DMS 273 (cell line): ENCODE measurements at regions not wholly inside any gene's neighbourhood (a gene's known extent, or its start where the extent isn't known, plus 50 kb on each side); places are given as distances from the start of the nearest gene placed in this dataset.
"Not testable (repeated sequence)": the region's sequence is repeated elsewhere in the genome, so short reads cannot be mapped to it uniquely, and the experiment has no call there.

Source experiments
- DNase-seq: peaks from one replicate; lab custom pipeline; 2025; ENCODE audit not compliant: unreplicated experiment; lab: John Stamatoyannopoulos, UW

DNA sequence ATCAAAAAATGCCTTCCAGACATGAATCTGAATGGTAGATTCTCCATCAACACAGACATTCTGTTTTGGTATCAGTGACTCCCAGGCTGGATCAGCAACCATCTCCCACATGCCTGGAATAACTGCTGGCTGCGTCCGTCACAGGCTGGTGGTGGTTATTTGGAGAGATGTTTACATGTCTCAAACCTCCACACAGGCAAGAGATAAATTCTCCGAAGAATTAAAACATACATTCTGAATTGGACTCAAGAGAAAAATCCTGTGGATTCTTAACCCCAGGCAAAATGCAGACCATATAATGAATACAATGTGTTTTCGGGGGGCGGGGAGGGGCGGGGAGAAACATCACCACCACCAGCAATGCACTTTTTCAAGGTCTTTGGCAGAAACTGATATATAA is 108.2 kb downstream of the THBS2 start:
- no peak for DNase-seq

DNA sequence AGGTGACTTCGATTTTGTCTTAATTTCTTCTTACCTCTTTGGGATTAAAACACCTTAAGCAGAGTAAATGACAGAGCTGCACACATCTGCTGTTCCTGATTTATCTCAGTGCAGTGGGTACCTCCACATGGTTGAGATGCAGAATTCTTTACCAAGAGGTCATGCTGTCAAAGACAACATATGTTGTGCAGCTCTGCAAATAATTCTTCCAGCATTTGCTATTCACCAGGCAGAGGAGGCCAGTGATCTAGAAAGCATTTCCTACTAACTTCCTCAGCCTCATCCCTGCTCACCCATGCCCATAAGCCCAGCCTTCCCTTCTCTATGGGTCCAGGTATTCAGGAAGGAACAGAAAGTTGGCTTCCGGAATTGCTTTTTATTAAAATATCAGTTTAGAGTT is 109.3 kb downstream of the THBS2 start:
- no peak for DNase-seq

DNA sequence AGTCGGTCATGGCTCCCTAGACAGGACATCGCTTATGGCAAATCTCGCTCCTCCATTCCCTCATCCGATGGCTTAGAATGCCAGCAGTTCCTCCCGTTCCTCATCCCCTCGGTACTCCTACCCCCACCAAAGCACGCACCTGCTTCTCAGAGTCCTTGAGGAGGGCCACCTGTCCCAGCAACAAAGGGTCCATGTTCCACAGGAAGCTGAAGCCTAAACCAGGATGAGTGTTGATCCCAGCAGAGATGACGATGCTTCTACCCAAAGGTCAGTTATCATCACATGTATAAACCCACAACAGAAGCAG is 111.2 kb downstream of the THBS2 start:
- DNase-seq: no peak

DNA sequence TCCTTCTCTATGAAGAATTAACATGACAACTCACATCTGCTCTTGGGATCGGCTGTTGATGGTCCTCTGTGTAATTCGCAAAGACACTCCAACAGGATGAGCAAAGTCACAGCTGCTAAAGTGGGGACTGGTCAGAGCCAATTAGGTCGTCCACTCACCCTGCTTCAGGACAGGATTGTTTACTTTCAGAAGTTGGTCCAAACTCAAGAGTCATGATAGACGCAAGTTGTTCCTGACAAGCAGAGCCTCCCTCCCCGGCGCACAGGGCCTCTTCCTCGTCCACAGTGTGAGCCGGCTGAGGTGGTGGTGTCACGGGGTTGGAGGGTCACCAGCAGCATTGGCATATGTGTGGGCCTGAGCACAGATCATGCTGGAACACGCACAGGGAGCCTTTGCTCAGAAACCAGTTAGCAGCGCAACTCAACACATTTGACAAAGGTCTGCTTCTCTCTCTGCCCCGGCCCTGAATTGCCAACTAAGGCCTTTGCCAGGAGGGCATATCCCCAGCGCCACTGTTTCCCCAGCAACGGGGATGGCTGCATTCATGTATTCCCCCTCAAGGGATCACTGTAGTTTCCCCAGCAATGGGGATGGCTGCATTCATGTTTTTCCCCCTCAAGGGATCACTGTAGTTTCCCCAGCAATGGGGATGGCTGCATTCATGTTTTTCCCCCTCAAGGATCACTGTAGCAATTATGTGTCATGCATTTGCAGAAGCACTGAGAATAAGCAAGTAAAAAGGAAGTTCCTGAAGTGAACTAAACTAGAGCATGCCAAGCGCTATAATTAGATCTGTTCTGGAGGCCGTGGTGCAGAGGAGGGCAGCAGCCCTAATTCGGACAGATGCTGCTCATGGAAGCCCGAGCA is 111.7 kb downstream of the THBS2 start:
- DNase-seq: no peak

- DNase-seq: no peak
These were observed 112.6 kb downstream of the THBS2 start for GRCh38 chr6:169140986-169141495.

DNA sequence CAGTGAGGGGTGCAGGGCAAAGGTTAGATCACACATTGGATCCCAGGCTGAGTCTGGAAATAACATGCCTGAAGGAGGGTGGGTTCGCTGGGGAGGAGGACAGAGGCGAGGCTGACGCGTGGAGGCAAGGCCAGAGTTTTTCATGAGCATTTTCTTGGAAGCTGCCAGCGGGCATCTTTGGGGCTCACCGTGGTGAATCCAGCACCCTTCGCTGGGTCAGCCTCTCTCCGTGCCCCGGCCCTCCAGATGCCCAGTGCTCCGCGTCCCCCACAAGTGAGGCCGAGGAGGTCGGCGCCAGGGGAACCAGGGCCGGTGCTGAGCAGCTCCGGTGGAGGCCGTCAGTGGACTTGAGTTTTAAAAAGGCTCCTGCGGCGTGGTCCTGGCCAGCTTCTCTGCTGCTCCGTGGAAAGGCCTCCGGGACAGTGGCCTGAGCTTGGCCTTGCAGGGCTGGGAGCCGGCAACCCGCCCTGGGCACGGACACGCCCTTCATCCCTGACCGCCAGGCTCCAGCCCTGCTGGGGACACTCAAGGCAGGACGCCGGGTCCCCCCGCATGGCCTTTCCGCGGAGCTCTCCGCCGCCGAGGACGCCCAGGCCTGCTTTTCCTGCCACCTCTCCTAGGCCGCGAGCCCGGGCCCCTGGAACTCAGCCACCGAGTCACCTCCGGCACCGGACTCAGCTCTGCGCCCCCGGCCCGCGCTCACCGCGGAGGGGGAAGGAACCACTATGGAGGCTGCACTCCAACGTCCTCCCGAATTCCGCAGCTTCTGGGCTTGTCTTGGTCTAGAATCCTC is 114.3 kb downstream of the THBS2 start:
- DNase-seq: no peak

- no peak for DNase-seq
These were observed 121.2 kb downstream of the THBS2 start for GRCh38 chr6:169132352-169132940.

DNA sequence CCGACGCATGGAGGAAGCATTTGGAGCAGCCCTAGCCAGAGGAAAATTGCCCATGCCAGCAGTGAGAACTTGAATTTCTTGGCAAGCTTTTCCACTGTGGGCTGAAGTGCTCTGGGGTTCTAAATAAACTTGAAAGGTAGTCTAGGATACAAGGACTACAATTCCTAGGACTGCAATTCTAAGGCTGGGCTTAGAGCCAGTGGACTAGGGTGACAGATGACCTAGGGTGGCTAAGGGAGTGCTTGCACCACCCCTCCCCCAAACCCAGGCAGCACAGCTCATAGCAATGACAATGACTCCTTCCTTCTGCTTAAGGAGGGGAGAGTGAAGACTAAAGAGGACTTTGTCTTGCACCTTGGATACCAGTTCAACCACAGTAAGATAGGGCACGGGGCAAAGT is 122.3 kb downstream of the THBS2 start:
- DNase-seq: no peak

DNA sequence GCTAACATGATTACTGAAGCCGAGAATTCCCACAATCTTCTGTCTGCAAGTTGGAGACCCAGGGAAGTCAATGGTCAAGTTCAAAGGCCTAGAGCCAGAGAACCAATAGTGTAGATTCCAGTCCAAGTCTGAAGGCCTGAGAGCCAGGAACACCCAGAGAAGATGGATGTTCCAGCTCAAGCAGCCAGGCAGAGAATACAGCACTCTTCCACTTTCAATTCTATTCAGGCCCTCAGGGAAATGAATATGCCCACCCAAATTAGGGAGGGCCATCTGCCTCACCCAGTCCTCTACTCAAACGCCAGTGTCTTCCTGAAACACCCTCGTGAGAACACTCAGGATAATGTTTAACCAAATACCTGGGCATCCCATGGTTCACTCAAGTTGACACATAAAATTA is 123.5 kb downstream of the THBS2 start:
- no peak for DNase-seq

- DNase-seq: no peak
These were observed 132.6 kb downstream of the THBS2 start for GRCh38 chr6:169121013-169121412.

DNA sequence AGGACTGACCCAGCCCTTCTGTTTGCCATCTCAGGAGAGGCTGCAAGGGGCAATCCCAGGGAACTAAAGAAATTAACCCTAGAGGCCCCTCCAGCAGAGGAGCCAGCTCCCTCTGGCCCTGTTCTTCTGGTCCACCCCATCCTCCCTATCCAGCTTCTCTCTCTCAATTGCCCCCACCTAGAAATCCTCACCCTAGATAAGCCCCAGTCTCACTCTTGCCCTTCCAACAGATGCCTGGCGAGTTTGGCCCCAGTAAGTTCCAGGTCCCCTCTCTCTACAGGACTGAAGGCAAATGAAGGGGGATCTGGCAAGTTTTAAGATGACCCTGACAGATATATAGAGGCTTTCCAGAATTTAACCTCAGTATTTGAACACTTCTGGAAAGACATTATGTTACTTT is 134.0 kb downstream of the THBS2 start:
- no peak for DNase-seq

DNA sequence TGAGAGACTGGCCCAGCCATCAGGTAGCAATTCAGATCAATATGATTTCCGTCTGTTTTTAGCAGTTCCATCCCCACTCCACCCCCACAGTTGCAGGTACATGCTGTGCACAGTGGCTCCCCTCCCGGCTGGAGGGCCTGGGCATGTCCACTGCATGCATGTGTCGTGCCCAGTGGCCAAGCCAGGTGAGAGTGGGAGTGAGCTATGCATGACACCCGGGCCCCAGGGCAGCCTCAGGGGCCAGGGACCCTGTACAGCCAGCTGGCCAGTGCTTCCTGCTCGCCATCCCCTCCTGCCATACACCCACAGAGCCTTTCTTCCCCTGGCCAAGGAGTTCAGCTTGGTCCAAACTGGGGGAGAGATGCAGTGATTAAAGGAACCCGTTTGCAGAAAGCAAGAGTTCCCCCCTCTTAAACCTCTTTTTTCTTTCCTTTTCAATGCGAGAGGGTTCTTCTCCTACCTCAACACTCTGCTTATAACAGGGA is 135.3 kb downstream of the THBS2 start:
- DNase-seq: no peak

- no peak for DNase-seq
These were observed 136.0 kb downstream of the THBS2 start for GRCh38 chr6:169117663-169118062.

DNA sequence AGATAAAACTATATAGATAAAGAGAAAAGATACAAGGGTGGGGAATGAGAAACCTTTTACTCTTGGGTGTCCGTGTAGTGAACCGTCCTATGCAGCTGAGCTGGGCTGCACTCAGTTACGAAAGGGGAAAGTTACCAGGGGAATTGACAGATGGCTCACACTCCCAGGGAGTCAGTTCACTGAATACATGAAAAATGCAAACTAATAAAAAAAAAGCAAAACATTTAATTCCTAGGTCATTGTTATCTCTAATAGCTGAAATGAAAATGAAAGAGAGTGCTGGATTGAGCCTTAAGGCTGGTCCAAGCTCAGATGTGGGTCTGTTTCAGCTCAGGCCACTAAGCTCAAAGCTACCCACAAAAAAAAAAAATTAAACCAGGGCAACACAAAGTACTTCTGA is 138.0 kb downstream of the THBS2 start:
- peak; percentile 3 for DNase-seq

- not testable (repeated sequence) for DNase-seq
These were observed 139.0 kb downstream of the THBS2 start for GRCh38 chr6:169114632-169115031.

DNA sequence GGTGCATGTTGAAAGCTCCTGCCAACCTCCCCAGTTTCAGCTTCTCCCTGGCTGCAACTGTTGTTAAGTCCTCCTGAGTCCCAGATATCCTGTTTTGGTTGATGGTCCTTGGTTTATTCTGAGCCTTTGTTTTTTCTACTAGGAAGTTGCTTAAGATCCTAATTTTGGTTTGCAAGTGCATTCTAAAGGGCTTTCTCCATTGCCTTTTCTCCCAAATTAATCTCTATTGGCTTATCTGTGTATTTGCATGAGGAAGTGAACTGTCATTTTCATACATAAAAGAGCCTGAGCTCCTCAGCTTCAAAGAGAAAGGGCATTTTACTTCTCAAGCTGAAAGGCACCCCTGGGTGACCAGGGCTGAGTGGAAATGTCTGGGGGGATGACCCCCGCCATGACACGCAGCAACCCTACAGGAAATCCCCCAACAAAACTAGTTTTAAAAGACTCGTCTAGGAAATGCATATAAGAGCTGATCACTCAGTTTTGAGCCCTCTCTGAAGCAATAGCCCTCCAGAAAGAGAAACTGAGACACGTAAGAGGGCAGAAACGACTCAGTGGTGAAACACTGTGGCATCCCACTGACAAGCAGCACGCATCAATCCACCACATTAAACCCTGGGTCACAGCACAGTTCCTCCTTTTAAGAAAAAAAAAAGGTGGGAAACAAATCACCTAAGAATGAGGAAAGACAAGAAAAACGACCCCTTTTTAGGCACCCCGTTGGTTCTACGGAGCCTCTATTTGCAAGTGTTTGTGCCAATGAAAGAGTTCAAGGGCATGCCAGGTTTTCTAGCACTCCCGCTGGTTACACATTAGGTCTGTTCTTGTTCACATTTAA is 140.9 kb downstream of the THBS2 start:
- DNase-seq: no peak

DNA sequence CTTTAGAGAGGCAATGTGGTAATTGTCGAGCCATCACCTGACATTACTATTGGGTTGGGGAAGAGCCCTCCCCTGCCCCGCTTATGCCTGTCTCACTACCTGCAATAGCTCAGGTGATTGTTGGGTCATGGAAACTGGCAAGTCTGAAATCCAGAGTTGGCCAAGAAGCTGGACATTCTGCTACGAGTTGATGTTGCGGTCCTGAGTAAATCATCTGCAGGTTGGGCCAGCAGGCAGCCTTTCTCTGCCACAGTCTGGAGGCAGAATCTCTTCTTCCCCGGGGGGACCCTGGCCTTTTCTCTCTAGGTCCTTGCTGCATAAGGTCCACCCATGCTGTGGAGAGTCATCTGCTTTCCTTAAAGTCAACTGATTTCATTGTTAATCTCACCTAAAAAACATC is 142.4 kb downstream of the THBS2 start:
- DNase-seq: no peak

- no peak for DNase-seq
These were observed 144.0 kb downstream of the THBS2 start for GRCh38 chr6:169109411-169110220.

DNA sequence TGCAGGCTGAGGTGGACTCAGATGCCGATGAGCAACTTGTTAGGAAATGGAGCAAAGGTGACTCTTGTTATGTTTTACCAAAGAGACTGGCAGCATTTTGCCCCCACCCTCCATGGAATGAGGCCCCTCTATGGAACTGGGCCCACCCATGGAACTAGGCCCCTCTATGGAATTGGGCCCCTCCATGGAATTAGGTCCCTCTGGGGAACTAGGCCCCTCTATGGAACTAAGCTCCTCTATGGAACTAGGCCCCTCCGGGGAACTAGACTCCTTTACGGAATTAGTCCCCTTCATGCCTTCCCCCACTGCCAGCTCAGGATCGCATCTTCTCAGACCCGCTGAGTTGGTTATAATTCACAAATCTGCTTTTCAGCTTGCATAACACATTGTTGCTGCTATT is 144.9 kb downstream of the THBS2 start:
- DNase-seq: no peak

DNA sequence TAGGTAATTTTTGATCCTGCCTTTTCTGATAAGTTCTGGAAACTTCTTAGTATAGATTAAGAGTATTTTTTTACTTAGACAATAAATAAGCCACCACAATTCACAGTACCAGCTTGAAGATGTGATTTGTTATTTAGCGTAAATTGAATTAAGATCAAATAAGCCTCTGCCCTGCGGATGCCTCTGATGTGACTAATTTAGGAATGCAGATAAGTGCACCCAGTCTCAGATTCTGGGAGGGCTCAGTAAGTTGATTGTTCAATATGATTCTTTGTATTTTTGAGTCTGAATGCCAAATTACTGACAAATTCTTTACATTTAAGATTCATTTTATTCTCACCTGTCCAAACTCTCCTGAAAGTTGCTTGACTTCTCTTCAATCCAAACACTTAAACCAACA is 147.5 kb downstream of the THBS2 start:
- no peak for DNase-seq
